HG03558 (cell line): ENCODE measurements at regions not wholly inside any gene's neighbourhood (a gene's known extent, or its start where the extent isn't known, plus 50 kb on each side); places are given as distances from the start of the nearest gene placed in this dataset.
"Not testable (repeated sequence)": the region's sequence is repeated elsewhere in the genome, so short reads cannot be mapped to it uniquely, and the experiment has no call there.

Experiments
- ATAC-seq: cut with Tn5 transposase; IDR thresholded peaks from one replicate; pipeline ENCODE4 v1.9.1; 2021; ENCODE audit warnings: moderate number of reproducible peaks; ENCODE audit not compliant: unreplicated experiment; ENCODE audit errors: extremely low read depth

DNA sequence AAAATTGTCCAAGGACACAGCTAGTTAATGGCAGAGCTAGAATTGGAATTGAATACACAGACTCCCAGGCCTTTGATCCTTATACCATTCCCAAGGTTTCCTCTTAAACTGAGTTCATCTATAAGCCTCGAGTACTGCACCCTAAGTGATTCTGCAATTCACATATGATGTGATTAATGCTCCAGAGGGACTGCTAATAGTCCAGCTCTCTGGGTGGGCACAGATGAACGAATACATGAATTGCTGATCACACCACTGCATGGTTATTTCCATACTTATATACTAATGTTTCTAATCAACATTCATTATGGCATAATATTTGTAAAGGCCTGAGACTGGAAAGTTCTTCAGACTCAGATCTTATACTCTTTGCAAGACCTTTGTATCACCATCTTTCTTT is 101.8 kb downstream of the NUFIP1 start:
- ATAC-seq = no peak

- no peak for ATAC-seq
These were observed 105.1 kb downstream of the NUFIP1 start for GRCh38 chr13:44884076-44884729.

DNA sequence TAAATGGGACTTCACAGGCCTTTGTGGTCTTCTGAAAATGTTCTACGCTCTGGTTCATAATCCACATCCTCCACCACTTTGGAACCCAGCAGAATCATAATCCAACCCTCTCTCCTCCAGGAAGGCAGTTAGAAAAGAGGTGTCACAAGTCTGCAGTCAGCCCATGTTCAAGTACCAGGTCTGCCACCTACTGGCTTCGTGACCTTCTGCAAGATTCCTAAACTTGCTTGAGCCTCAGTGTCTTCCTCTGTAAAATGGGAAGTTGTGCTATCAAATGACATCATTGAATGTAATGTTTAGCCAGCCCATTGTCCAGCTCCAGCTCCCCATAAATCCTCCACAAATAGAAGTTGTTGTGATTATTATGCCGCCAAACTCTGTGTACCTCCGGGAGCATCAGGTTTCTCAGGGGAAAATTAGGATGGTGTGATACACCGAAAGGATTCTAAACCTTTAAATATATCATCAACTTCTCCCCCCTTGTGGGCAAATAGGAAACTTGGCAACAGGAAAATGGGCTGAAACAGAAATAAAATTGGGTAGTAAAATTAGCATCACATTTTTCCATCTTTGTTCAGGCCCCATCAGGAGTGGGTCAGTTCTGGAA is 109.7 kb downstream of the NUFIP1 start:
- ATAC-seq = no peak

DNA sequence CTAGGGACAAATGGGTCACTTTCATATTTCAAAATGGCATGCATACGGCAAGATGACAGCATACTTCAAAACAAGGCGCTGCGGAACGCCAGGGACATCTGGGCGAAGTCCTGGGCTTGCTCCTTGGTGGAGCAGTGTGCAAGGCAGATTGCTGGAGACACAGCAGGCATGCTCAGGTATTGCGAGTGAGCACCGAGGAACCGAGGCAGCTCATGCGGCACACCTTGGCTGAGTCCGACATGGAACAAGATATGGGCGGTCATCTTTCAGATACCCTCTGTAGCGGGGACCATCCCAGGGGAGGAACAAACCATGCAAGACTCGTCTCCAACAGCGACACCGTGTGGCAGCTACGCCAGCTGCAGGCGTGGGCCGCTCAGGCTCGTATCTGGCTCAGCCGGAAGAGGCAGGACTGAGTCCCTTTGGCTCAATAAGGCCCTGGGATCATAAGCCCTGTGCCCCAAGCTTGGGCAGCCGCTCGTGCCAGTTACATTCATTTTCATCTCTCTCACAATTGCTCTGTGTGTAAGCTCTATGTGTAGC is 112.4 kb downstream of the NUFIP1 start:
- no peak for ATAC-seq

GRCh38 chr13:44874886-44875630 is 114.2 kb downstream of the NUFIP1 start:
- ATAC-seq = no peak

- no peak for ATAC-seq
These were observed 115.1 kb downstream of the NUFIP1 start for GRCh38 chr13:44874176-44874575.

DNA sequence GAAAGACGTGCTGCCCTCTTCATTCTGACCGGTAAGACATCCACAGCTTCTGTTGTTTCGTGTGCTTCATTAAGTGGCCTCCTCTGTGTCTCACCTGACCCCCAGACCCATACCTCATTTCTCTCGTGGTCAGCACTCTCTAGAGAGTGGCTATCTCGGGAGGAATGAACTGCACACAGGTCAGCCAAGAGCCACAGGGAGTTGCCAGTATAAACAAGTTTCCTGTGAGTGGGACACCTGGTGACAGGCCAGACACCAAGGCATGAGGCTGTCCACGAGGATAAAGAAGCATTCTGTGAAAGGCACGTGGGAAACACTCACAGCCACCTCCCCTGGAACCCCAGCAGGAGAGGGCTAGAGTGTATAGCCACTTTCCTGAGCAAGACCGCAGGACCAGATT is 115.8 kb downstream of the NUFIP1 start:
- no peak for ATAC-seq

DNA sequence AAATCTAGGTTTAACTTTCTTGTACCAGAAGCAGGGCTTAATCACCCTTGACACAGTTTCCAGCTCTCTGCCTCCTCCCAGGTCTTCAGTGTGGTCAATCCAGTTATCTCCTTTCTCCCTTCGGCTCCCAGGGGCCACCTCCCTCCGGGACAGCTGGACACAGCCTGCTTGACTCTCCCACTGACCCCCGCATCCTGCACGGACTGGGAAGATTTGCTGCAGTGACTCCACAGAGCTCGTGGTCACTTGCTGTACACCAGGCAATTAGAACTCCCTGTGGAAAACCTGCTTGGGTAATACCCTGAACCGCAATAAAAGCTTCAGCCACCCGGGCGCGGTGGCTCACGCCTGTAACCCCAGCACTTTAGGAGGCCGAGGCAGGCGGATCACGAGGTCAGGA is 116.5 kb downstream of the NUFIP1 start:
- ATAC-seq = no peak

DNA sequence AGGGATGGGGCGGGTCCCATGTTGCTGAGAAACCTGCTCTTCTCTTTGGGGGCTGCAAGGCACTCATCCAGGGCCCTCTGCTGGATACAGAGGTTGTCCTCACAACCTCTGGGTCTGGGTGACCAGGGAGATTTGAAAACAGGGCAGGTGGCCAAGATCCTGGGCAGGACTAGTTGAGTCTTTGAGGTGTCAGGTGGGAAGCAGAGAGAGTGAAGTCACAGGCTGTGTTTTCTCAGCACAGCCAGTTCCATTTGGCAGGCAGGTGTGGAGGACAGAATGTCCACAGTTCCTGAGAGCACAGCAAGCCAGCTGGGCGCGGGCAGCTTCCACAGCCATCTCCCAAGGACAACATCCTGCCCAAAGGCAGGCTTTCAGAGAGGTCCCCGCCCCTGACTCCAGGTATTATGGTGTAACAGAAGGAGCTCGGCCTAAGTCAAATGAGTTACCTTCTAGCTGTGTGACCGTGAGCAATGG is 118.8 kb downstream of the NUFIP1 start:
- ATAC-seq = no peak

DNA sequence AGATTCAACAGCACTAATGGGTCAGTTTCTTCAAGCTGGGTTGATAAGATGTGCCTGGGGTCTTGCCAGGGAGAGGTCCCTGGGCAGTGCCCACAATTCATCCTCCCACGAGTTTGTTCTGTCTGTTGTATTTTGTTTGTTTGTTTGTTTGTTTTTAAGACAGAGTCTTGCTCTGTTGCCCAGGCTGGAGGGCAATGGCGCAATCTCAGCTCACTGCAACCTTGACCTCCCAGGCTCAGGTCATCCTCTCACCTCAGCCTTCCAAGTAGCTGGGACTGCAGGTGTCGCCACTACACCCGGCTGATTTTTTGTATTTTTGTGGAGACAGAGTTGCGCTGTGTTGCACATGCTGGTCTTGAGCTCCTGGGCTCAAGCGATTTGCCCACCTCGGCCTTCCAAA is 120.1 kb downstream of the NUFIP1 start:
- ATAC-seq = no peak

DNA sequence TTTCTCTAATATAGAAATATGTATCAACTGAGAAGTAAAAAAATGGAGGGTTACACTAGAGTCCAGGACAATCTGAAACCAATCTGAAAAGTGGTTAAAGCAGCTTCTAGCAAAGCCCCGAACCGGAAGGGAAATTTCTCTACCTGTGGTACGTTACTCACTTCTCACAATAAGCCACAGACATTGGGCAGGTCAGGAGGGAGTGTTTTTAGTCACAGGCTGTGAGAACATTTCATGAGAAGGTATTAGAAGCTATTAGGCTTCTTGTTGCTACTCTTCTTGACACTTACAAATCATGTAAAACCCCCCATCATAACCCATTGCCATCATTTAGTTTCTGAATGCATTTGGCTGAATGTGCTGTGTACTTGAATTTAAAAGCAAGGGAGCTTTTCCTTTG is 120.9 kb downstream of the NUFIP1 start:
- no peak for ATAC-seq

GRCh38 chr13:44867825-44868224 is 121.4 kb downstream of the NUFIP1 start:
- no peak for ATAC-seq

- ATAC-seq = no peak
These were observed 122.8 kb downstream of the NUFIP1 start for GRCh38 chr13:44866411-44866911.

DNA sequence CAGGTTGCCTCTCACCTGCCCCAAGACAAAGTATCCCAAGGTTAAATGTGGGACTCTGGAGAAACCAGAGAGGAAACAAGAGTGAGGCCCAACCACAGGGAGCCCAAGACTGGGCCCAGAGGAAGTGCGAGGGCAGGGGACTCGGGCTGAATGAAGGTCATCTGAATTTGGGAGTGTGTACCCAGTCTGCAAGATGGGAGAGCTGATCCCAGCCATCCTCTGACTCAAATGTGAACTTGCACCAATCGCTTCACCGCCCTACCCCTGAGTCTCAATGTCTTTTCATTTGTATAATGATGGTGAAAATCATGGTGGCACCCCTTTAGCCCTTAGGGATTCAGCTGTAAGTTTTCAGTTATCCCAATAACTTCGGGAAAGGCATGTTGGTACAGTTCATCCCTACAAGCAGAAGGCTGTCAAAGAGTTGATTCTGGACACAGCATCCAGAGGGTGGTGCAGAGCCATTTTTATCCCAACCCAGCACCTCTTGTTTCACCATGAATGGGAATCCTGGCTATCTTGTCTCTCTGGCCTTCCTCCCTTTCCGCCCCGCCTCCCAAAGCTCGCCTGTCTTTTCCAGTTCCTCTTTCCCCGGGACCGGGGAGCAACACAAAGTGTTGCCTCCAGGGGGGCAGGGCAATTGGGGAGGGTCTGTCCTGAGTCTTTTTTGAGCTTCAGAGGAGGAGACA is 123.4 kb downstream of the NUFIP1 start:
- ATAC-seq = no peak

GRCh38 chr13:44863641-44864040 is 125.6 kb downstream of the NUFIP1 start:
- ATAC-seq = not testable (repeated sequence)

- ATAC-seq = no peak
These were observed 128.8 kb downstream of the NUFIP1 start for GRCh38 chr13:44860454-44860853.

DNA sequence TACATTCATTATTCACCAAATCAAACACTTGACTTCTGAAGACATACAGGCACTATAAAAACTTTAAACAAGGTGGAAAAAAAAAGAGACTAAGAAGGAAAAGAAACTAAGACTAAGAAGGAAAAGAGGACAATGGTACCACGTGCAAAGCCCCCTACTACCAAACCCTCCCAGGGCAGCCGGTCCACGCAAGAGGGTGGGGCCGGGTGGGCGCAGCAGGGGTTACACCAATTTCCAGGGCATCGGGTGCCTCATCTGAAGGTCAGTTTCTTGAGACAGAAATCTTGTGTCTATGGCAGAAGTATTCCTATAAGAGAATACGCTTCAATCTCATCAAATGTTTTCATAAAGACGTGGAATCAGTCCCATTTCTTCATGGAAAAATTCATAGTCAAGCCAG is 131.5 kb downstream of the NUFIP1 start:
- ATAC-seq = no peak

GRCh38 chr13:44857061-44857460 is 132.2 kb downstream of the NUFIP1 start:
- no peak for ATAC-seq

- ATAC-seq = no peak
These were observed 133.4 kb downstream of the NUFIP1 start for GRCh38 chr13:44855860-44856259.

- ATAC-seq = no peak
These were observed 134.8 kb downstream of the NUFIP1 start for GRCh38 chr13:44854313-44855060.
